GM12865 (cell line): ENCODE measurements at regions not wholly inside any gene's neighbourhood (a gene's known extent, or its start where the extent isn't known, plus 50 kb on each side); places are given as distances from the start of the nearest gene placed in this dataset.
A peak's percentile ranks its signal among the peaks of the same experiment; 100 is the strongest.
"Not testable (repeated sequence)": the region's sequence is repeated elsewhere in the genome, so short reads cannot be mapped to it uniquely, and the experiment has no call there.

ENCODE experiments used
- DNase-seq: peaks from one replicate; pipeline ENCODE4 v3.0.0; 2010; ENCODE audit warnings: low read depth
- H3K4me3 ChIP-seq: 2 replicates; pipeline ENCODE4 v1.5.1; 2011; ENCODE audit warnings: mild to moderate bottlenecking, low read depth, low read length, control low read depth
- TF ChIP-seq, protein P1 (sequence below): IDR thresholded peaks from 2 replicates; pipeline ENCODE4 v1.5.1; 2011; ENCODE audit warnings: low read length, control low read depth, low read depth, inconsistent platforms; ENCODE audit not compliant: insufficient read depth; ENCODE audit errors: missing control alignments

DNA sequence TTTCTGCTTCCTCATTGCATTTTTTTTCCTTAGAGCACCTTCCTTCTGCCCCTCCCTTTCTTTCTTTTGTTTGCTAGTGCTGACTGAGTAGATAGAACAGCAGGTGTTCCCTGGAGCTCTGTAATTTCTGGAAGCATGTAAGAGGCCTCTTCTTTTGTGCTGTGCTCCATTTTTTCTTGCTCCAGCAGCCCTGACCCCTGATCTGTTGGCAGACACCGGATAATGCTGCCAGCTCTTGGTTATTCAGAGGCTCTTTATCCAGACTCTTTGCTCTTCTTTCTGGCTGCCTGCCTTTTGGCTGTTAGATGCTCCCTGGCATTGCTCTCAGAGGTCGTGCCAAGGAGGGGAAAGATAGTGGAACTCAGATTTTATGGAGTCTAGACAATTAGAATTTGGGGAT, 104.4 kb upstream of the RBMS3 start:
- TF ChIP-seq, protein P1, sequence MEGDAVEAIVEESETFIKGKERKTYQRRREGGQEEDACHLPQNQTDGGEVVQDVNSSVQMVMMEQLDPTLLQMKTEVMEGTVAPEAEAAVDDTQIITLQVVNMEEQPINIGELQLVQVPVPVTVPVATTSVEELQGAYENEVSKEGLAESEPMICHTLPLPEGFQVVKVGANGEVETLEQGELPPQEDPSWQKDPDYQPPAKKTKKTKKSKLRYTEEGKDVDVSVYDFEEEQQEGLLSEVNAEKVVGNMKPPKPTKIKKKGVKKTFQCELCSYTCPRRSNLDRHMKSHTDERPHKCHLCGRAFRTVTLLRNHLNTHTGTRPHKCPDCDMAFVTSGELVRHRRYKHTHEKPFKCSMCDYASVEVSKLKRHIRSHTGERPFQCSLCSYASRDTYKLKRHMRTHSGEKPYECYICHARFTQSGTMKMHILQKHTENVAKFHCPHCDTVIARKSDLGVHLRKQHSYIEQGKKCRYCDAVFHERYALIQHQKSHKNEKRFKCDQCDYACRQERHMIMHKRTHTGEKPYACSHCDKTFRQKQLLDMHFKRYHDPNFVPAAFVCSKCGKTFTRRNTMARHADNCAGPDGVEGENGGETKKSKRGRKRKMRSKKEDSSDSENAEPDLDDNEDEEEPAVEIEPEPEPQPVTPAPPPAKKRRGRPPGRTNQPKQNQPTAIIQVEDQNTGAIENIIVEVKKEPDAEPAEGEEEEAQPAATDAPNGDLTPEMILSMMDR: no peak
- no peak for DNase-seq
- H3K4me3 ChIP-seq: no peak overlapping the region

DNA sequence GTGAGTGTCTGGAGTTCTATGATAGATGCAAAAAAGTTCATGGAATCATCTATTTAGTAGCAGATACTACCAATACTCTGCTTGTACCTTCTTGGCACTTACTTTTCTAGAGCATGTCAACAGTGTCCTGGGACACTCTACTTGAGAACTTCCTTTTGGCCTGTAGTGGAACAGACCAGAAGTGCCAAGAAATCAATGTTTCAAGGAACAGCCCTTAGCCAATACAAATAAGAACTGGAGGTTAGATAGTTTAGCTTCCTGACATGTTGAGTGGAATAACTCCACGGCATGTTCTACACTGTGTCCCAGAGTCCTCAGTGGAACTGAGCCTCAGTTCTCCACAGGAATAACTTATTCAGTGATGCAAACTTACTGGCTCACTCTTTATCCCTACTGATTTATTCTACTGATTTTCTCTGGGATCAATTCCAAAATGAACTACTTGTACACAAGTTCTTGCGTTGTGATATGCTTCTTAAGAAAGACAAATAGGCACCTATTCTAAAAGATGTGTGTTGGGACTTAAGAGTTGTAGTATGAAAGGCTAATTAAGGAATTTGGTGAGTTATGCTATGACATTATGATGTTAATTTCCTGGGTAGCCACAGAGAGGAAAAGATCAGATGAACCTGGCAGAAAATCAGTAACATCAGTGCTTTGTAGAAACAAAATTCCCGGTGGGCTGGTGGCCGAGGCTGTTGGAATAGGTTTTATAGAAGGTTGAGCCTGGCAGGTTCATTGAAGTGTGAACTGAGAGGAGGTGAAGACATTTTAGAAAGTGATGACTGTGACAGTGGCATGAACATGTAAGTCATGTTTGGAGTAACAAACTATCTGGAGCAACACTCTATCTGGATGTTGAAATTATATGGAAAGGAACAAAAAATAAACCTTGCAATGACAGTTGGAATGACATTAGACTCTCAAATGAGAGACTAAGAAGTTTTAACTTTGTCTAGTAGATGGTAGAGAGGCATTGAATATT, 101.8 kb upstream of the RBMS3 start:
- no peak for DNase-seq
- no peak overlapping the region for H3K4me3 ChIP-seq
- TF ChIP-seq, protein P1: no peak

DNA sequence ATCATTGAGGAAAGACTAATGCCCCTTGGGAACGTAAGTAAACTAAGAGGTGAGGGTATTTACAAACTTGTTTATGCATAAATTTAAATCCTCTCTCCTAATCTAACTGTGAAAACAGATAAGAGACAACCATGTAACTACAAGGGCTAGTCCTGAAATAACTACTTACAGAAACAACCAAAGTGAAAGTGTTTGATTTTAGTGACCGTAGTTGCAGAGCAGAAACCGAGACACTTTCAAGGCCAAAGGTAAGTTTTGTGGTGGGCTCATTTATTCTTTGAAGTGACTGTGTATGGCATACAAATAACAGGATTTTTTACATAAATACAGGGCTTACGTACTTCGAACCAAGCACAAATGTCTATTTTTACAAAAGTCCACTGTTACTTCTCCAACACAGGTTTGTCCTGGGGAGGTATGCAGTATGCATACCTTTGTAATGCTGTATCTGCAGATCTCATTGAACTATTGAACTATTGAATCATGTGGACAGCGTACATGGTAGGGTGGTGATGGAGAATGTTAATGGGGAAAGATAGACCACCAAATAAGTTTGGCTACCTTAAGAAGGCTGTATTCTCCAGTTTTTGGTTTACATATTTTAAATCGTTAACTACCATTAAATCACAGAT, 99.6 kb upstream of the RBMS3 start:
- peak; percentile 65 for DNase-seq

DNA sequence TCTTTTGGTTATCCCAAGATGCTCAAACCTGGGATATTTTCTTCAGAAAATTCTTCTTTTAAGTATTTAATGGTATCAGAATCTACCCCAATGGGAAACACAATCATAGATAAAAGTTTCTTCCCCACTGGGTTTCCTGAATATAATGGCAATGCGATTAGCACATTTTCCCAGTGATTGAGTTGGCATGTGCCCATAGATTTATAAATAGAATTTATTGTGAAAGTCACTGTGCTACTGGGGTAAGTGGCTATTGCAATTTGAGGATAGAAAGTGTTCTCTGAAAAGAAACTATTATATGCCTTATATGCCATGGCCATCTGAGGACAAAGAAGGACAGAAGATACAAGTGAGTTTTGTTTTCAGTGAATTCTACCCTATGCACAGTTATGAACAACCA, 99.0 kb upstream of the RBMS3 start:
- TF ChIP-seq, protein P1: no peak
- no peak overlapping the region for H3K4me3 ChIP-seq
- no peak for DNase-seq

More for the DNA sequence above, 99.6 kb upstream of the RBMS3 start:
- TF ChIP-seq, protein P1: no peak
- no peak overlapping the region for H3K4me3 ChIP-seq

DNA sequence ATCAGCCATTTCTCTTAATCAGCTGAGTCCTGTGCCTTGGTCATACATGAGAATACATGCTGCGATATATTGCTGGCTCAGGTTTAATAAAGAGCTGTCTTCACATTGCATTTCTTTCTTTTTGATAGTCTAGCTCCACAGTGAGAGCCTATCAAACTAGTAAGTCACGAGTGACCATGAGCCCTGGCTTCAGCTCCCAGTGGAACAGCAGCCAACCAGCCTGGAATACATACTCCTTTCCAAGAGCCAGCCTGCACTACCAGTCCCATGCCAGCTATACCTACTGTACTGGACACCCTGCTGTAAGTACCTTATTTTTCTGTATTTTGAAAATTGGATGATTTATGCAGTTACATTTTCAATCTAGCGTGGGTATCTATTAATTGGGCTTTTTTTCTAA, 98.0 kb upstream of the RBMS3 start:
- not testable (repeated sequence) for DNase-seq, H3K4me3 ChIP-seq

DNA sequence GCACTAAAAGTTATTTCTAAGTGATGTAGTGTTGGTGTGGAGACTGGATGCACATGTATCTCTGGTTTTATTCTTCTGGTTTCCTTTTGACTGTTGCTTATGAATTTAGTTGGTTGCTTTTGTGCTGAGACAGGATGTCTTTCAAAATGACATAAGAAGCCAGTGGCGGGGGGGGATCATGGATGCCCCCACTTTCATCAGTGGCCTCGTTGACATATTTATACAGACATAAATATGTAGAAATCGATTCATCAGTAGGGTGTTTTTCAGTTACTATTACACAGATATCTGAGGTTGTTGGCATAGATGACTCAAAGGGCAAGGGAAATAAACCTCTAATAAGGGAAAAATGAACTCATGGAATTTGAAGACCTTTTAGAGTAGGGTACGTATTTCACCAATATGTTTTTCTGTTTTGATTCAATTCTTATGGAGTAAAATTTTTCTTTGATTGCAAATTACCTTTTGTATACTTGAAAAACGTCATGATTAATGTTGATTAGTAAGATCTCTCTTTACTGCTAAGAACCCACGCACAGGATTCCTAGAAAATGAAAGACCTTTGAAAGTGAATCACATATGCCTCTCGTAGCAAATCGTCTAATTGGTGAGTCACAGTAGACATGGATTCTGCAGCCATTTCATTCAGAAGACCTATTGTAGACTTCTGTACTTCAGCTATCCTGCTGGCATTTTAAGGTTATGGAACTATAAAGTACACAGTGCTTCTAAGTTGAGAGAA, 97.4 kb upstream of the RBMS3 start:
- no peak overlapping the region for H3K4me3 ChIP-seq
- DNase-seq: peak; percentile 34
- TF ChIP-seq, protein P1: no peak

DNA sequence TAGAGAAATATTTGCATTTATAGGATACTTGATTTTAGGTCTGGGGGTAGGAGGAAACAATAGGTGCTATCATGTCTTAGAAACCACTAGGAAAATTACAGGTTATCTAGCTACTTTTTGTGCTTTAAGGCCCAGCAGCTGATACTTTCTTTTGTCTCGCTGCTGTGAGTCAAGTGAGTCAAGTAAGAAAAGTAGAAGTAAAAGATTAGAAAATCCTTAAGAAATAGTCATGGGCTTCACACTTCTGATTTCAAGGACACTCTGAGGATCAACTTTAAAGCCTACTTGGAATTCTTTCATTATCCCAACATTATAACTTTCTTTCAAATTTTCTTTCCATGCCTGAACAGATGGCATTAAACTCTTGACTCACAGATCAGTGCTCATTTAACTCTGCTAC, 95.2 kb upstream of the RBMS3 start:
- no peak for DNase-seq
- TF ChIP-seq, protein P1: no peak
- no peak overlapping the region for H3K4me3 ChIP-seq
